ENCODE measurements at regions not wholly inside any gene's neighbourhood (a gene's known extent, or its start where the extent isn't known, plus 50 kb on each side); places are given as distances from the start of the nearest gene placed in this dataset.

- no peak for TF ChIP-seq CTCF (IDR thresholded peaks at IDR 0.05; ENCODE audit: insufficient read depth, low read depth, low read length)
- TF ChIP-seq EZH2 (IDR thresholded peaks at IDR 0.05; ENCODE audit: insufficient read depth, low read length), result no peak
Measured at GRCh38 chr4:176393306-176394013, 73.7 kb downstream of the SPCS3 start.

All from astrocyte (in vitro differentiated cells and primary cell).